HG03565 (cell line): ENCODE measurements at regions not wholly inside any gene's neighbourhood (a gene's known extent, or its start where the extent isn't known, plus 50 kb on each side); places are given as distances from the start of the nearest gene placed in this dataset.

Experiments used
- ATAC-seq: cut with Tn5 transposase; IDR thresholded peaks from one replicate; pipeline ENCODE4 v1.9.1; 2021; ENCODE audit warnings: mild to moderate bottlenecking, moderate library complexity; ENCODE audit not compliant: unreplicated experiment

DNA sequence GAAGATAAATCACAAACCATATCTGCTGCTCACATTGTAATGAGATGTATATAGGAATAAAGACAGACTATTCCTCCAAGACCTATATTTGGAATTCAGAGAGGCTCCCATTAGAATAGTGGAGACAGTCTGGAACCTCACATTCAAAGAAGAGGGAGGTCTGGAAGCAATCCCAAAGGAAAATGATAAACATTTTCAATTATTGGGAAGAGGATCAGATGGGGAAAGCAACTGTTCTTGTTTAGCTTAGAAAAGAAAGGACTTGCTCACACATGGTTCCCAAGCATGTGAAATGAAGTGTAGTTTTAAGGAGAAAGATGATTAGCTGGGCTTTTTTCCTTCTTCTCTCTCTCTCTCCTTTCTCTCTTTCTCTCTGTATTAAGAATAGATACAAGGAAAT lies 193.0 kb upstream of the LMNTD1 start:
- no peak for ATAC-seq

DNA sequence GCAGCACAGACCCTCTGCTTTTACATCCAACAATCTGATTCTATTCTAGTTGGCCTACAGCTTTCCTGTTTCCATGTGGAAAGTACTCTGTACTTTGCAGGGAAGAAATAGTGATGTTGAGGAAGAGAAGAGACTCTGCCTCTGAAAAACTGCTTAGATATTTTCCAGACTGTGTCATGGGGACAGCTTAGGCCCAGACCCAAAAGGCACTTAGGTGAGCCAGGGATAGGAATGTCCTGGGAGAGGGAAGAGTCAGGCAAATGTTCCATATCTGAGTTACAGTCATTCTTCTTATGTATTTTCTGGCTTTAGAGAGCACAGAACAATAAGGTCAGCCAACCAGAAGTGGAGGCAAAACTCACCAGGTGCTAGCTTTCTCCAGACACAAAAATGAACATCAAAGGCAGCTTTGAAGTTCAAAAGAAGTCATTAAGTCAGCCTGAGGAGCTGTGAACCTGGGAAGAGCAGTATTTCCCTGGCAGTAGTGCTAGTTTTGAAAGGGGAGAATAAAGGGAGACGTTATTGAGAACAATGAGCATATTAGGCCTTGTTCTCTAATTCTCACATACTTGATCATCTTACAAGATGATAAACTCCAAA lies 199.7 kb upstream of the LMNTD1 start:
- no peak for ATAC-seq

DNA sequence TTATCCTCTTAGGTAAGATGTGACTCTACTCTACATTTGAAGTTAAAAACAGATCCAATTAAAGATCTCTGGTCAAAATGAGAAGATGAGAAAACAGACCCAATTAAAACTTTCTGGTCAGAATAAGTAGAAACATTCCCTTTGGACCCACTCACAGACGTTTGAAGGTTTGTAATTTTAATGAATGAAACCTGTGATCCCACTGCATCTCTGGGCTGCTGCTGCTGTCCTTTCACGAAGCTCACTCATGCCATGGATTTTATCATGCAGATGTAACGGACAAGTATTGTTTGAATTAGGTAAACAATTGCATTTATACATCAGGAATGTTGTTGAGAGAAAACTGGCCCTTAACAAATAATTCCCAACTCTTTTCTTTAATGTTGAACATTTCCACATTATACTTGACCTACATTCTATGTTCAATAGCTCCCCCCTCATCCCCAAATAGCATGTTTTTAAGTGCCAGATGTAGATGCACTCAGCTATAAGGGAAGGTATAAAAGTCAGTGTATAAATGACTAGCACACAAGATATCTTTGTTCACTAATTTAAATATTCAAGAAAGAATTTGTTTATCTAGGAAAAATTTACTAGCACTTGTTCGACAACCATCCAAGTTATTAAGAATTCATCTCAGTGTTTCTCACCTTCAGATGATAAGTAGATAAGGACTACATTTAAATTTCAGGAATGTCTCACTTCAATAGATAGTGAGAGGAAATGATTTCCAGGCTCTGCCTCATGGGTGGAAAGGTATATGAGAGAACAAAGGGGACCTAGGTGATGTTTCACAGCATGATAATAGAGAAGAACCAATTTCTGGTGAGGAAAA lies 202.3 kb upstream of the LMNTD1 start:
- no peak for ATAC-seq

DNA sequence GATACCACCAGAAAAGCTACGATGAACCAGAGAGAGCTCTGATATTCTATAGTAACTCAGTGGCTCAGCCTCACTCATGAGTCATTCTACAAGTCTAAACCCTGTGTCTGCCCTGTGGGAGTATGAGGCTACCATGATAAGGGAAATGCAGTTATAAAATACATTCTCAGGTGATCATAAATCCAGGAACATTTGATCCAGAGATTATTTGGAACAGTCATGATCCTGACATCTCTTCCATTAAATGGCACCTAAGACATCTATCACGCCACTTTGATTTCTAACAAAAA lies 202.6 kb upstream of the RASSF8 start:
- no peak for ATAC-seq

DNA sequence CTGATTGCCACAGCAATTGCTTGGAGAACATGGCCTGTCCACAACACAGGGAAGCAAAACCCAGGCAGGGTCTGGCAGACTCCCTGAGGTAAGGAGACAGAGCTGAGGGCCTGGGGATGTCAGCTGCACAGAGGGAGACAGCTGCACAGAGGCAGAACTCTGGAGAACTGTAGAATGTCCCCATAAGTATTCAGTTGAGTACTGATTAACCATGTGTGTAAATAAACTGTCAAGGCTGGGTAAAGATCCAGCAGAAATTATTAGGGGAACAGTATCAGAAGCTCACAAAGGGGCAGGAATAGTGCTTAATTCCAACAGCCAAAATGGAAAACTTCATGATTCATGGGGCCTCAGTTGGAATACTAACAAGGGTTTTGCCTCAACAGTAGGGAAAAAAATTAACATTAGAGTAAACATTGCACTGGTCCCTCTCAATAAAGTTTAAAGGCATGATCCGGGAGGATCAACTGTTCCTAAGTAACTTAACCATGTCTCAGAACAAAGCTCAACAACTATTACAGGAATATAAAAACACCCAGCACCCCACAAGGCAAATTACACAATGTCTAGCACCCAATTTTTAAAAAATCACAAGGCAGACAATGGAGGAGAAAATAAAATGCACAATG lies 201.3 kb upstream of the RASSF8 start:
- no peak for ATAC-seq

DNA sequence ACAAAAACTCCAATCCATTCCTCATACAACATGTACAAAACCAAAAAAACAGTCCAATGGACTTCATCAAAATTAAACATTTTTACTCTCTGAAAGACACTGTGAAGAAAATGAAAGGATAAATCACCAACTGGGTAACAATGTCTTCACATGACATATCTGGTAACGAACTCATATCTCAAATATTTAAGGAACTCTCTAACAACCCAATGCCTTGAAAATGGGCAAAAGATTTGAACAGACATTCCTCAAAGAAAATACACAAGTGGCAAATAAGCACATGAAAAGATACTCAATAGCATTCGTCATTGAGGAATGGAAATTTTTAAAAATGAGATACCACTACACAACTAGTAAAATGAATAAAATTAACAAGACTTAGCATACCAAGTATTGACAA lies 198.7 kb upstream of the RASSF8 start:
- no peak for ATAC-seq

DNA sequence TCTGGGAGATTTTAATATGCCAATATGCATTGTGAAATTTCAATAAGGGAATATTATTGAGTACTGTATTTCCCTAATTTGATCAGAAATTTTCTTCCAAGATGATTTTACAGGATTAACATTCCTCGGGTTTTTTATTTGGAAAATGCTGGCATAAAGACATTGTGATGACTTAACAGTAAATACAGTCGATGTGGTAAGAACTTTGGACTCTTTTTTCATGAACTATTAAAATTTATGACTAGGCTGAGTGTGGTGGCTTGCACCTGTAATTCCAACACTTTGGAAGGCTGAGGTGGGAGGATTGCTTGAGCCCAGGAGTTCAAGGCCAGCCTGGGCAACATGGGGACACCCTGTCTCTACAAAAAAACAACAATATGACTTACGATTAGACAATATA lies 197.1 kb upstream of the RASSF8 start:
- ATAC-seq, result no peak

DNA sequence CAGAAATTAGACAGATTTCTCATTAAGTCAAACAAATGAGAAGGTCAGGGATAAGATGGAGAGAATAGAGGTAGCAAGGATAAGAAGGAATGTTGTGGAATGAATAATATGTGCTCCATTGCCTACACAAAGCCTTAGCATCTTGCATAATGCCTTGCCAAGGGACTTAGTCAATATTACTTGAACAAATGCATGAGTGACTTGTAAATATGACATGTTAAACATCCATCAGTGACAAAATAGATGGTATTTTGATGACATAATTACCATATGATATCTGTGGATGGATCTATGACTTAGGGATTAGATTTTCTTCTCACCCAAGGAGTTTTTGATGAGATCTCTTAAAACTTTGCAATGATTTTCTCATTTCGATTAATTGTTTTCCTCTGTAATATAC lies 194.1 kb upstream of the RASSF8 start:
- ATAC-seq, result no peak

DNA sequence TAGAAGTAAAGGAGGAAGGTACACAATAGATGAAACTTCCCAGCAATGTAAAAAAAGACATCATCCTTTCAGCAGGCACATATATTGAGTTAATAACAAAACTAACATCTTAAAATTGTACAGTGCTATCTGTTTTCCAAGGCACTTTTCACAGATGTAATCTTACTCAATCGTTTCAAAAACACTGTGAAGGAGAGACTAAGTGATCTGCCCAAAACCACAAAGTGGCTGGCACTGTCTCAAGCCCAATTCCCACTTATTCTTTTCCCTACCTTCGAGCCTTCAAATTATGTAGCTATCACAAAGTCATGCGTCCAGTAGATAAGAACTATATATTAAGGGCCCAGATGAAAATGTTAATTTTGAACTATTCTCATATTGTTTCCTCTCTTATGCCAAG lies 193.6 kb upstream of the RASSF8 start:
- ATAC-seq, result no peak

DNA sequence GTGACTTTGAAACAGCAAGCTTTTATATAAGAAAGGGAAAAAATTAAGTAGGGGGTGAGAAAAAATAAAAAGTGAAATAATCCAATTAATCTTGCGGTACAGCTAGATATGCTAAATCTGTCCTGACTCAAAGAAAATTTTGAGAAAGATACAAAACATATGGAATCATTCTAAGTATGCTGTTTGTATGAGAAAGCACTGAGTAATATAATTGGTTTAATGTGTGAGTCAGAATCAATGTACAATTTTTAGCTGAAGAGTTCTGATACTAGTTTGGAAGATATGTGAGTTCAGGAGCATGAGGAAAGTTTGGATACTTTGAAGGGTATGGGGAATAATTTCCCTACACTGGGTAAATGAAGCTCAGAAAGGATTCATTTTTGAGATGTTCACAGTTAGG lies 190.9 kb upstream of the RASSF8 start:
- ATAC-seq, result no peak

DNA sequence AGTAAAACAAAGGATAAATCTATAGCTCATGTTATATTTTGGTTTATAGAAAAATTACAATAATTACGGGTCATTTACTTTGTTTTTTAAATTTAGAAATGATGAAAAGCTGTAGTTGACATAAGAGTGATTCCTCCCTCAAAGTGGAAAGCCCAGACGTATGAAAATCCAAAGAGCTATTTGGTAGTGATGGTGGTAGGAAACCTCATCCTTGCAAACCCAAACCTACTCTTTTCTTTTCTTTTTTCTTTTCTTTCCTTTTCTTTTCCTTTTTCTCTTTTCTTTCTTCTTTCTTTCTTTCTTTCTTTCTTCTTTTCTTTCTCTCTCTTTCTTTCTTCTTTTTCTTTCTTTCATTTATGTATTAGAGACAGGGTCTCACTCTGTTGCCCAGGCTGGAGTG lies 190.3 kb upstream of the RASSF8 start:
- no peak for ATAC-seq

DNA sequence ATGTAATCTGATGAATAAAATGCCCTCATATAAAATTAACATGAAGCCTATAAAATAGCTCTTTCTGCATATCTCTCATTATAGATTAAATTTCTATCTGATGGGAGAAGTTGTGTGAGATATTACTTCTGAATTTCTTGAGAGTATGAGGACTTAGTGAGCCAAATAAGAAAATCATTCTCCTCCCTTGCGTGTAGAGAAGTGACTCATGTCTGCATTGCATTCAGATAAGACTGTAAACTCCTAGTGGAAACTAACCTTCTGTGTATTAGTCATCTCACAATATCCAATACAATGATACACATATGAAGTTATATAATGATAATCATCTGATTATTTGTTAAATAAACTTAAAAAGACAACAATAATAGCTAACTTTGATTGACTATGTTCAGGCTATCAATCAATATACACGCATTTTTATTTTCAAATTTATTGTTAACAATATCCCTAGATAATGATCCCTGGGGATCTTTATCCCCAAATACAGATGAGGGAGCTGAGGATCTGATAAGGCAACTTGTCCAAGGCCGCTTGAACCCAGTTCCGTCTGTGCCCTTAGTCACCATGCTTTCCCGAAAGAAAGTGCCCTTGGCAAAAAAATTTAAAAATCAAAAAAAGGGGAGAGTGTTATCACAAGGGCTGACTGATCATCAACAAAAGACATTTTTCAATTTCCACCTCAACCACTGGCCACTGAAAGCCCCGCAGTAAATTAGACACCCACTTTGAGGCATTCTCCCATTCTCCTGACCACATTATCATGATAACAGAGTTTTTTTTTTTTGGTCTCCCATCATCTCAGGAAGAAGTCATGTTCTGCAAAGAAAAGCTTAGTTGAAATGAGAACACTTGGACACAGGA lies 189.2 kb upstream of the RASSF8 start:
- ATAC-seq, result no peak

DNA sequence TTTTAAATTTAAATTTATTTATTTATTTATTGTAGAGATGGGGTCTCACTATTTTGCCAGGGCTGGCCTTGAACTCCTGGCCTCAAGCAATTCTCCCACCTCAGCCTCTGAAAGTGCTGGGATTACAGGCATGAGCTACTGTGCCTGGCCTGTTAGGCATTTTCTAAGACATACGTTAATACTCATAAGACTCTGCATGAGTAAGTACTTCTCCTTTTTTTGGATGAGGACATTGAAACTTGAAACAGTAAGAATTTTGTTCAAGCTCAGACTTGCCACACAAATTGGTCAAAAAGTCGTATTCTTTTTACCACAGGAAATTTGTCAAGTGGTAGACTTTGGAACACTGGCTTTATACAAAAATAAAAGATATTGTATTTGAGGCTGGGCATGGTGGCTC lies 187.4 kb upstream of the RASSF8 start:
- peak; percentile 76 for ATAC-seq

DNA sequence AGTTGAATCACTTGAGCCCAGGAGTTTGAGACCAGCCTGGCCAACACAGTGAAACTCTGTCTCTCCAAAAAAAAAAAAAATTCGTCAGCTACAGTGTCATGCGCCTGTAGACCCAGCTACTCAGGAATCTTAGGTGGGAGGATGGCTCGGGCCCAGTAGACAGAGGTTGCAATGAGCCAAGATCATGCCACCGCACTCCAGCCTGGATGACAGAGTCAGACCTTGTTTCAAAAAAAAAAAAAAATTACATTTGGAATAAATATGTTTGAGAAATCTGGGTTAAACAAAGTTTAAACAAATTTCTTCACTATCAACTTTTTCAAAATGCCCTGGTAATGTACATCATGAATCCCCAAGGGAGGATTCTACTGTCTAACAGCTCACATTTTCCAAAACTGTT lies 187.0 kb upstream of the RASSF8 start:
- ATAC-seq, result no peak

DNA sequence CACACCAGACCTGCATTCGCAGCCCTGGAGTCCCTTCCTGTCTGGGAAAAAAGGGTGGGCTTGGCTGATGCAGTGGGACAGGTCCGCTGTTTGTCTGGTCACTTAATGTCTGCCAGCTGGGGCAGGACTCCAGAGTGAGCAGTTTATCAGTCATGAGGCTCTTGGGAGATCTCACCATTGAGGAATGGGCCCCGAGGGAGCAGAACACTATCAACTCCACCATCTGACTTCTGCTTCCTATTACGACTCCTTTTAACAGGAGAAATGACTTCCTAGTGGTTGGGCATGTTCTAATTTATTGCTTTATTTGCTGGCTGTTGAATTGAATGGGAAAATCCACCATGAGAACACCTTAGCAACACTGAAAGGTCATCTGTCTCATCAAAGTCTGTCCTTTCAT lies 182.5 kb upstream of the RASSF8 start:
- no peak for ATAC-seq

DNA sequence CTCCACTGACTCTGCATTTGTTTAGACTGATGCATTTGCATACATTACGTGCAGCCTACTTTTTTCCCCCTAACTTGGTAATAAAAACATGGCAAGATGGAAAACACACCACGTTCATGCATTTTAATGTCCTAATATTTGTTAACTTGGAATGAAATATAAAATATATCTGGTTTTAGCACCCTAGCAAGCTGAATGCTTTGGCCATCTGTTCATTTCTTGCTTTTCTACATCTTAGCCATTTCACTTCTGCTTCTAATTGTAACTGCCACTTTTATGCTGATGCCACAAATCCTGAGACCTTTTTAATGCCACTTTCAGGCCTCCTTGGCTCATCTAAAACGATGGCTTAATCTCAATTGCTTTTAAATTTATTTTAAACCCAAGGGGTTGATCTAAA lies 177.7 kb upstream of the RASSF8 start:
- ATAC-seq, result no peak

DNA sequence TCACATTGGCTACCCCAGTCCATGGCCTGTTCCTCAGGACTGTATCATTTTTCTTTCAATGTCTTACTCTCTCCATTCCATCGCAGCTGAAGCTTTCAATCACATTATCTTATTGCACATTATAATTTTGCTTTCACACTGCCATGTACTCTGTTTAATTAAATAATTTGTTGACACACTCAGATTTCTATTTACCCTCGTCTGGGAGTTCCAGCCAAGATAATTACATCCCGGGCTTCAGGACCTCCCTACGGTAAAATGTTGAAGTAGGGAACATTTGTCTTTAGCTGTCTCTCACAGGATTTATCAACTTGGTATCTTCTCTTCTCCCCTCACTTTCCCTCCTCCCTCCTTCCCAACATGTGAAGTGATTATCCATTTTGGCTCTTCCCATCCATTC lies 177.2 kb upstream of the RASSF8 start:
- no peak for ATAC-seq

DNA sequence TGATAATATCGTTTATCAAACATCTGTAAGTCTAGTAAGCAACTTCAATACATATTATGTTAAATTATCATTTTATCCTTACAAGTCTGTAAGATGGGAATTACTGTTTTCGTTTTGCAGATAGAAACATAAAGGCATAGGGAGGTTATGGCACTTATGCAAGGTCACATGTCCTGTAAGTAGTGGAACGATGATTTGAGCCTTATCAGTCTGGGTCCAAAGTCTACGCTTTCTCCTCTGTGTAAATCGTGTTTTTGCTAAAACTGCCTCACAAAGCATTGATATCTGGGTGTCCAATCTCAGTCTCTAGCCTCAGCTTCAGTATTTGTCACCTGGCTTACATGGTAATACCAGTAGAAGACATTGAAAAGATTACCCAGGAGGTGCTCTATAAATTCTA lies 174.9 kb upstream of the RASSF8 start:
- ATAC-seq, result no peak

DNA sequence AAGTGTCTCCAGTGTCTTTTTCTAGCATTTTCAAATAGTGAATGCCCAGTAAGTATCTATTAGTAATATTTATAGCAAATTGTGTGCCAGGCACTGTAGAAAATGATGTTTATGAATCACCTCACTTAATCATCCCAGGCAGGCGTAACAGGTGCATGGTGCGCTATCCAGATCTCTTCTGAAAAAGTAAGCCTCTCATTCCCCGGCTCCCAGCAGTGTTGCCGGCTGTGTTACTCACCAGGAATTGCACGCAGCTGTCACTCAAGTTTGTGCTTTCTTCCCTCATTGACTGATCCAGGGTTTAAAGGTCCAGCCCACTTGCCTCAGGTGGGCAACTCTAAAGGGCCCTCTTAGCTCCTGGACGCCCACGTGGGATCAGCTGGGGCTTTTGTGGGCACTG lies 173.8 kb upstream of the RASSF8 start:
- ATAC-seq, result no peak

DNA sequence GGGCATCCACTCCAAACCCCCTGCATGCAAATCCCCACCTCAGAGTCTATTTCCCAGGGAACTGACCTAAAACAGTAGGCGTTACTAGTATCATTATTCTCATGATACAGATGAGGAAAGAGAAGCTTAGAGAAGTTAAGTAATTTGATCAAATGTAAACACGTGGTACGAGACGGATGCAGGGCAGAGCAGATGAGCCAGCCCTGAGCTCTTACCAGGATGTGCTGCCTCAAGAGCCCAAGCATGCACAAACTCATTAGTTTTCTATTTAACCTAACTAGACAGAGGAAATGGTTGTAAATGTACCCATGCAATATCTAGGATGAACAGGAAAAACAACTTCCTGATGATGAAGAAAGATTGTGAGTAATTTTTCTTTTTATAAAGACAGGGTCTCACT lies 173.3 kb upstream of the RASSF8 start:
- no peak for ATAC-seq

DNA sequence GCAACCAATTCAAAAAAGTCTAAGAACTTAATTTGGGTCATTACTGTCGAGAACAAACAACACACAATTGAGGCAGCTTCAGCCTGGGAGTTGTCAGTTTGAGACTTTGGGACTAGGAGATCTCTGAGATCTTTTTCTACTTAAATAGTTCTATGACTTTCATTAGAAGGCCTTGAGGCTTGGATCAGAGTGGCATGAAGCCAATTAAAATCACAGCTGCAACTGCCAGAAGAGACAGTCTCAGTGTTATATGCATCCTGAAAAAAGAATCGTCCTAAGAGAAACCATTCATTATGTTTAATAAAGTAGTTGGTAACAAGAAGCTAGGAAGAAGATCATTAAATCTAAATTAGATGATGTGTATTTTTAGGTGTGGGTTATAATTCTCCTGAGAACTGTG lies 170.8 kb upstream of the RASSF8 start:
- no peak for ATAC-seq
